ENCODE measurements at regions not wholly inside any gene's neighbourhood (a gene's known extent, or its start where the extent isn't known, plus 50 kb on each side); places are given as distances from the start of the nearest gene placed in this dataset.

DNA sequence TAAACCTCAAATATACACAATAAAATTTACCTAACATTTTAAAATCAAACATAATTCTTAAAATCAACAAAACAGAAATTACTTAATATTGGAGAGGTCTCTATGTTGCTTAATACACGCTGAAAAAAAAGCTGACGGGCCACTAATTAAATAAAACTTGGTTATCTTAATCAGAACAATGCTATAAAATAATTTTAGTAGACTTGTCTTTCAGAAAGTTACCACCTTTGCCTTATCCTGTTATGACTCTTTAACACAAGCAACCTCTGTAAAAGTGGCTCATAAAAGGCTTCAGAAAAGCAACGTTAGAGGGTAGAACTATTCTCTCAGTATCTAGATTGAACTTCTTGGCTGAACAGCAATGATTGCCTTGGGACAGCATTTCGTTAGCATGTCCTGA, 251.0 kb upstream of the RIOK2 start:
- H3K4ac ChIP-seq (ENCODE audit: low read depth, low read length): no peak overlapping the region
- no peak overlapping the region for H3K4me2 ChIP-seq (ENCODE audit: low read depth, low read length)
- DNase-seq (no peak), ATAC-seq (ENCODE audit: low read depth) (no peak)
- H4K20me1 ChIP-seq (ENCODE audit: insufficient read depth, low read length): no peaks in the 10 kb centered on the region
- H3K27me3 ChIP-seq (ENCODE audit: control insufficient read depth, insufficient read depth, low read length): no peaks in the 10 kb centered on the region
- no peak overlapping the region for H3K27ac ChIP-seq (ENCODE audit: insufficient read depth, low read length)
- no peak overlapping the region for H2BK15ac ChIP-seq (ENCODE audit: low read depth, low read length)
- no peaks in the 10 kb centered on the region for H3K9me3 ChIP-seq (ENCODE audit: control insufficient read depth, insufficient read depth, low read length)
- H2BK5ac ChIP-seq (ENCODE audit: low read depth, low read length, poor library complexity, severe bottlenecking): no peak overlapping the region
- no peak overlapping the region for H4K5ac ChIP-seq (ENCODE audit: low read depth, low read length)
- H3K56ac ChIP-seq (ENCODE audit: extremely low read depth, insufficient read depth, low read length): no peak overlapping the region
- no TSS peak for BruUV-seq (replicated peaks)
- H3K18ac ChIP-seq (ENCODE audit: low read depth, low read length): no peak overlapping the region
- TF ChIP-seq, protein P1, sequence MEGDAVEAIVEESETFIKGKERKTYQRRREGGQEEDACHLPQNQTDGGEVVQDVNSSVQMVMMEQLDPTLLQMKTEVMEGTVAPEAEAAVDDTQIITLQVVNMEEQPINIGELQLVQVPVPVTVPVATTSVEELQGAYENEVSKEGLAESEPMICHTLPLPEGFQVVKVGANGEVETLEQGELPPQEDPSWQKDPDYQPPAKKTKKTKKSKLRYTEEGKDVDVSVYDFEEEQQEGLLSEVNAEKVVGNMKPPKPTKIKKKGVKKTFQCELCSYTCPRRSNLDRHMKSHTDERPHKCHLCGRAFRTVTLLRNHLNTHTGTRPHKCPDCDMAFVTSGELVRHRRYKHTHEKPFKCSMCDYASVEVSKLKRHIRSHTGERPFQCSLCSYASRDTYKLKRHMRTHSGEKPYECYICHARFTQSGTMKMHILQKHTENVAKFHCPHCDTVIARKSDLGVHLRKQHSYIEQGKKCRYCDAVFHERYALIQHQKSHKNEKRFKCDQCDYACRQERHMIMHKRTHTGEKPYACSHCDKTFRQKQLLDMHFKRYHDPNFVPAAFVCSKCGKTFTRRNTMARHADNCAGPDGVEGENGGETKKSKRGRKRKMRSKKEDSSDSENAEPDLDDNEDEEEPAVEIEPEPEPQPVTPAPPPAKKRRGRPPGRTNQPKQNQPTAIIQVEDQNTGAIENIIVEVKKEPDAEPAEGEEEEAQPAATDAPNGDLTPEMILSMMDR (conservative IDR thresholded peaks at IDR 0.05; ENCODE audit: low read depth, low read length): no peak
- TF ChIP-seq NFE2L2 (IDR thresholded peaks at IDR 0.05; ENCODE audit: low read depth, low read length) (no peak), RAD21 (IDR thresholded peaks at IDR 0.05; ENCODE audit: low read length) (no peak), RFX5 (IDR thresholded peaks at IDR 0.05; ENCODE audit: low read depth, low read length) (no peak), CEBPB (IDR thresholded peaks at IDR 0.05; ENCODE audit: low read depth, low read length) (no peak), SMC3 (IDR thresholded peaks at IDR 0.05; ENCODE audit: low read depth, low read length) (no peak), BHLHE40 (IDR thresholded peaks at IDR 0.05; ENCODE audit: low read depth, low read length) (no peak), POLR2A (IDR thresholded peaks at IDR 0.05; ENCODE audit: low read depth, low read length) (no peak), MAFK (IDR thresholded peaks at IDR 0.05; ENCODE audit: low read depth, low read length) (no peak), ELK1 (IDR thresholded peaks at IDR 0.05; ENCODE audit: borderline replicate concordance, low read depth, low read length) (no peak), MXI1 (IDR thresholded peaks at IDR 0.05; ENCODE audit: borderline replicate concordance, low read depth, low read length) (no peak), FOS (IDR thresholded peaks at IDR 0.05; ENCODE audit: low read depth, low read length) (no peak), CHD1 (IDR thresholded peaks at IDR 0.05; ENCODE audit: low read depth, low read length) (no peak)
- TF ChIP-seq, protein P2, sequence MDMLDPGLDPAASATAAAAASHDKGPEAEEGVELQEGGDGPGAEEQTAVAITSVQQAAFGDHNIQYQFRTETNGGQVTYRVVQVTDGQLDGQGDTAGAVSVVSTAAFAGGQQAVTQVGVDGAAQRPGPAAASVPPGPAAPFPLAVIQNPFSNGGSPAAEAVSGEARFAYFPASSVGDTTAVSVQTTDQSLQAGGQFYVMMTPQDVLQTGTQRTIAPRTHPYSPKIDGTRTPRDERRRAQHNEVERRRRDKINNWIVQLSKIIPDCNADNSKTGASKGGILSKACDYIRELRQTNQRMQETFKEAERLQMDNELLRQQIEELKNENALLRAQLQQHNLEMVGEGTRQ (IDR thresholded peaks at IDR 0.05; ENCODE audit: low read depth, low read length): no peak
- intact Hi-C loops (cut with micrococcal nuclease) (no loop called here), dilution Hi-C loops (cut with HindIII; ENCODE audit: low sequenced_read_pairs, unreplicated experiment) (no loop called here), in situ Hi-C loops (cut with MboI; ENCODE audit: low sequenced_read_pairs) (no loop called here)
- H2BK120ac ChIP-seq (ENCODE audit: low read depth, low read length): no peak overlapping the region
- ChIA-PET POLR2A (ENCODE audit: unreplicated experiment) (interaction anchor here (0.6 kb wide), 1 partner anchor 676 kb away, joined by 3 read pairs; no protein-coding TSS in a partner anchor), CTCF (no interaction called here)
- no peaks in the 10 kb centered on the region for H3K9me1 ChIP-seq (ENCODE audit: insufficient read depth, low read length)
- no peak overlapping the region for H2AFZ ChIP-seq (replicated peaks; ENCODE audit: low read length, poor library complexity)
- no peak overlapping the region for H2BK20ac ChIP-seq (ENCODE audit: low read depth, low read length)
- no peak overlapping the region for H3K14ac ChIP-seq (replicated peaks; ENCODE audit: low read depth, low read length)
- no peak overlapping the region for H3K23ac ChIP-seq (ENCODE audit: low read depth, low read length)
- no CpG with 5 or more reads among the region's 4 CpGs for WGBS, 2 experiments (ENCODE audit: extremely low coverage in 2 of 2, insufficient read length in 1 of 2)
- no peak overlapping the region for H4K8ac ChIP-seq (ENCODE audit: low read depth in 2 of 2, low read length in 2 of 2)
- H4K91ac ChIP-seq (ENCODE audit: insufficient read depth, low read depth, low read length): no peak overlapping the region
- H2AK5ac ChIP-seq (ENCODE audit: low read depth, low read length): no peak overlapping the region
- H3K9ac ChIP-seq (ENCODE audit: low read depth, low read length): no peak overlapping the region
- H3K36me3 ChIP-seq (ENCODE audit: control insufficient read depth, insufficient read depth, low read length): no peaks in the 10 kb centered on the region
- H3K4me3 ChIP-seq (ENCODE audit: insufficient read depth, low read depth, low read length): no peak overlapping the region
- H2AK9ac ChIP-seq (replicated peaks; ENCODE audit: low read depth, low read length, poor library complexity): no peak overlapping the region
- no peaks in the 10 kb centered on the region for H3K79me1 ChIP-seq (ENCODE audit: low read depth in 1 of 2, low read length in 2 of 2)
- H3K4me1 ChIP-seq (ENCODE audit: control insufficient read depth, insufficient read depth, low read length): no peaks in the 10 kb centered on the region
